GM18873 (cell line): ENCODE measurements at regions not wholly inside any gene's neighbourhood (a gene's known extent, or its start where the extent isn't known, plus 50 kb on each side); places are given as distances from the start of the nearest gene placed in this dataset.

Experiments used
- ATAC-seq: cut with Tn5 transposase; IDR thresholded peaks from one replicate; pipeline ENCODE4 v1.9.1; 2021; ENCODE audit warnings: mild to moderate bottlenecking, moderate library complexity, moderate number of reproducible peaks; ENCODE audit not compliant: unreplicated experiment, low FRiP score

DNA sequence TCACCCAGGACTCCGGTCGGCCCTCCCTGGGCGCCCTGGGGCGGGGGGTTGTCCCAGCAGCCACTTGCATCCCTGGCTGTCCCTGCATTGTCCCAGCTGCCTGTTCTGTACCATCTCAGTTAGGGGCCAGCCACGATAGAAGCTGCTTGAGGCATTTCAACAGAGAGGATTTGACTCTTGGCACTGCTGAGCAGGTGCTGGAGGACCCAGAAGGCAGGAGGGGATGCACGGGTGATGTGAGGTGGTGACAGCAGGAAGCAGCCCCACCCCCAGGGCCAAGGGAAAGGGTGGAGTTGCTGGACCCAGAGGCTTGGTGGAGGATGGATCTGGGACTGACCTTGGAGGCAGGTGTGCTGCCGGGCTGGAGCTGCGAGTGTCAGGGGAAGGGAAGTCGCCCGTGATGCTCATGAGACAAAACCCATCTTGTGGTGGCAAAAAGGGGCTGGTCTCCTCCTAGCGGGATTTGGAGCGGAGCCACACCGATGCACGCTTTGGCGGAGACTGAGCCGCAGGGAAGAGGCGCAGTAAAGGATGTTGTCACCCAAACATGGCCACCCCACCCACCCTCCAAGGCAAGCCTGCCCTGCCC lies 188.0 kb upstream of the GSE1 start:
- ATAC-seq: no peak

GRCh38 chr16:85426806-85427205 lies 186.3 kb upstream of the GSE1 start:
- ATAC-seq: no peak

GRCh38 chr16:85428168-85428898 lies 184.8 kb upstream of the GSE1 start:
- no peak for ATAC-seq

DNA sequence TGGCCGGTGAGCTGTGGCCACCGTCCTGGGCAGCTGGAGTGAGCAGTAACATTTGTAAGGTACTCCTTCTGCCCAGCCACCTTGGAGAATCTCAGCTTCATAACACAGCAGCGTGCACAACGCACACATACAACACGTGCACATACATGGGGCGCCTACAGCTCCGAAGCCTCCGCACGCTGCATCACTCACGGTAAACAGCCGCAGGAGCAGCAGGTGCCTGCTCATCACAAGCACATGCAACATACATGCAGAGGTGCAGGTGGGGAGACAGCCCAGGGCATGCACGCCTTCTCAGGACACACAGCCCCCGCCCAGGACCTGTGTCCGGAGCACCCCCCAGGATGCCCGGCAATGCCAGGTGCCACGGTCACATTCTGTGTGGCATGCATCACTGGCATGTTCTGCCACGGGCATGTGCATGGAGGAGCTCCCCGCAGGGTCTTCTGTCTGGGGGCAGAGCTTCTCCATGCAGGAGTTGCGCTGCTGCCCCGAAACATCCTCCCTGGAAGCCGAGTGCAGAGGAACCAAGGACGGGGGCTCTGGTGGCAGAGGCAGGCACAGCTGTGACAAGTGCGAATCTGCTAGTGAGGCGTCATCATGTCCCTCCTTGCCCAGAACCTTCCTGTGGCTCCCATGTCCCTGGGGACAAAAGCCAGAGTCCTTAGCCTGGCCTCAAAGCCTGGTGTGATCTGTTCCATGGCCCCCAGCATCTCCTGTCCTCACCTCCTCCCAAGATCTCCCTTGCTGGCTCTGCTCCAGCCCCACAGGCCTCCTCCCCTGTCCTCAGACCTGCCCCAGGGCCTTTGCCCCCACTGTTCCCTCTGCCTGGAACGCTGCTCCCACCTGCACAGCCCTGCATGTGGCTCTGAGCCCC lies 184.0 kb upstream of the GSE1 start:
- no peak for ATAC-seq

DNA sequence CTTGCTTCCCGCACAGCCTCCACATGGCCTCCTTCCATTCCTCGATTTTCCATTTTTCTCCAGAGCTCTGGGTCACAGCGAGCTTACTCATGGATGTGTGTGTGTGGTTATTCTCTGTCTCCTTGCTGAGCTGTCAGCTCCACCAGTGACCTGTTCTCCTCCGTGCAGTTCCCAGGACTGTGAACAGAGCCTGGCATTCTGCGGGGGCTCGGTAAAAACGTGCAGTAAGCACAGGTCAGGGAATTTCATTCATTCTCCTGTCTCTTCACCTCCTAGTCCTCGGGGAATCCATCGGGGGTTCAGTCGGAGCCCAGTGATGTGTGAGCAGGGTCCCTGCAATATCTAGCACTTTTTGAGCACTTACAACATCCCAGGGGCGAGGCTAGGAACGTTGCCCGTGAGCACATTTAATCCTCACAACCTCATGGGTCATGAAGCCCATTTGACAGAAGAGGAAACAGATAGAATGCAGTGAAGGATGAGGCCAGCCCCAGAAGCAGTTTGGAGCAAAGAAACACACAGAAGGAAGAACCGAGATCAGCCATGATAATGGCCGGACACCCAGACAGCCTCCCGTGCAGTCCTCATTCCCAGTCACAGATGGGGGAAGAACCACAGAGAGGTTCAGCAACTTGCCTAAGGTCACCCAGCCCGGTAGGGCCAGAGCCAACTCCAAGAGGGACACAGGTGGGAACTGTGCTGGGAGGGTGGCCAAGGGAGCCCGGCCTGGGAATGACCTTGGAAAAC lies 183.2 kb upstream of the GSE1 start:
- ATAC-seq: no peak

GRCh38 chr16:85430523-85431421 lies 182.3 kb upstream of the GSE1 start:
- no peak for ATAC-seq

GRCh38 chr16:85431431-85432124 lies 181.5 kb upstream of the GSE1 start:
- no peak for ATAC-seq

- no peak for ATAC-seq
Observed at GRCh38 chr16:85432606-85433005, 180.5 kb upstream of the GSE1 start.

- no peak for ATAC-seq
Observed at GRCh38 chr16:85433477-85433876, 179.6 kb upstream of the GSE1 start.

DNA sequence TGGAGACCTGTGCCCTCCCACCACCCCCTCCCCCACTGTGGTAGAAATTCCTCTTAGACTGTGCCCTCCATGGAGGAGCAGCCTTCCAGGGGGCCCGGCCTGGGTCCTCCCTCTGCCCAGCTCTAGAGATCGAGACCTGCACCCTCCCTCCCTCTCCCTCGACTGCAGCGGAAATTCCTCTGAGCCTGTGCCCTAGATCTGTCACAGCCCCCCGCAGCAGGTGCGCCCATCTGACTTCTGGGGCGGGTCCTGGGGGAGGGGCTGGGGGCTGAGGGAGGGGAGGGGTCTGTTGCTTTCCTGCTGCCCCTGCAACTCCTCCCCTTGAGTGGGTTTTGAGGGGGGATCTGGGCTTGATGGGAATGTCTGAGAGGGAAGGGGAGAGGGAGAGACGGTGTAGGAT lies 177.8 kb upstream of the GSE1 start:
- ATAC-seq: no peak

DNA sequence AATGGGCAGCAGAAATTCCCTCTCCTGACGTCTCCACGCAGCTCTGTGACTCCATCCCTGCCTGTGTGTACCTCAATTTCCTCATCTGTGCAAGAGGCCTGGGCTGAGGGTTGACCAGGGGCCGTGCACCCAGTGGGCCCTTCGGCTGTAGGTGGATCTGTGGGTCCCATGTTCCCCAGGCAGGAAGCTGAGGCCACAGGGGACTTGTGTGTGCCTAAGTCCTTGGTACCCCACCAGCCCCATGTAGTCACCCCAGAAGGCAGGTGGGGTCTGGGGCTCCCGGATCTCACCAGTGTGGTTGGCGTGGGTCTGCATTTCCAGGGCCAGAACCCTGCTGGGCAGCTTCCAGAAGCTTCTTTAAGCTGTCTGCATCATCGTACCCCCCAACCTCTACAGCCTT lies 177.4 kb upstream of the GSE1 start:
- no peak for ATAC-seq

- no peak for ATAC-seq
Observed at GRCh38 chr16:85436207-85436606, 176.9 kb upstream of the GSE1 start.

DNA sequence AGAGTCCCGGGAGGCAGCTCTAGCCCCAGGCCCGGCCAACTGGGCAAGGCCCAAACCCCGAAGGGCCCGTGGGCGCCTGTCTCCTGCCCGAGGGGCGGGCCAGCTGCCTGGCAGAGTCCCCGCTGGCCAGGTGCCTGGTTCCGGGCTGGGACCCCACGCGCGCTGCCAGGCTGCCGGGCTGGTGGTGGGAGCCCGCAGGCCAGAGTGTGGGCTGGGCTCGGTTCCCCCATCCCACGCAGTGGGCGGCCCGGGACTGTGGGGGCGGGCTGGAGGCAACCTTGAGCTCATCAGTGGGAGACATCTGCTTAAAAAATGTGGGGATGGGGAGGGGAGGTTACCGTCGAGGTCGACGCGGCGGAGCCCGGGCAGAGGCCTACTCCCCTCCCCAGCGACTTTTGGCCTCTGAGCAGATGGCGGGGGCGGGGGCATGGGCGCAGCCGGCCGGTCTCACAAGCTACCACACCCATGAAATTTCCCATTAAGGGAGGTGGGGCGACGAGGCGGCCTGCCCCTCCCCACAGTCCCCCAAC lies 176.4 kb upstream of the GSE1 start:
- no peak for ATAC-seq

DNA sequence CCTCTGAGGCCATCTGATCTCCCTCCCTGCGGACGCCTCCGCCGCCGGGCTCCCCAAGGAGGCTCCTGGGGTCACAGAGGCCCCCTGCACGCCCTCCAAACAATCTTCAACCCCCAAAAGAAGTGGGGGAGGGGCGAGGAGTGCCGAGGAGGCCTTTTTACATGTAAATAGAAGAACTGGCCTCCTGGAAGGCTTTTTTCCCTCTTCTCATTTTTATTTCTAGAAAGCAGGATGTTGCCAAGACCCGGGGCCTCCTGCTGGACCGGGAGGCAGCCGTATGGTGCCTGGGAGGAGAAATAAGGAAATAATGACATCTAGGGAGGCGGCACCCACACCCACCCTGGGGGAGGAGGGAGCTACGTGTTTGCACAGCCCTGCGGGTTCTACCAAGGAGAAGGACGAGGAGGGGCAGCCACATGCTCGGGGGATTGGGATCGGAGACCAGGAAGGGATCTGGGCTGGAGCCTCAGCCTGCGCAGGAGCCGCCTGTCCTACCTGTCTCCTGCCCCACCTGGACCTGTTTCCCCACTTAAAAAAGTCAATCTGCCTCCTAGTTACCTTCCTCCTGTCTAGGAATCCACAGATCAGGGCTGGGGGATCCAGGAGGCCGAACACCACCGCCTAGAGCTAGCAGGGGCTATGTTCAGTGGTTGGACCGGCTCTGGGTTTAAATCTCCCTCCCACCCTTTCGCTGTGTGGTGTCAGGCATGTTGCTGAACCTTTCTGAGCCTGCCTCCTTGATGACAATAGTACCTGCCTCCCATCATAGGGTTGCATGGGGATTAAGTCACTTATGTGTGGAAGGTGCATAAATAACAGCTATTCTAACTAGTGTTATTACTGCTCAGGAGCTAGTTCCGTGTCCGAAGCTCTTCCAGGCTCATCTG lies 175.7 kb upstream of the GSE1 start:
- no peak for ATAC-seq

DNA sequence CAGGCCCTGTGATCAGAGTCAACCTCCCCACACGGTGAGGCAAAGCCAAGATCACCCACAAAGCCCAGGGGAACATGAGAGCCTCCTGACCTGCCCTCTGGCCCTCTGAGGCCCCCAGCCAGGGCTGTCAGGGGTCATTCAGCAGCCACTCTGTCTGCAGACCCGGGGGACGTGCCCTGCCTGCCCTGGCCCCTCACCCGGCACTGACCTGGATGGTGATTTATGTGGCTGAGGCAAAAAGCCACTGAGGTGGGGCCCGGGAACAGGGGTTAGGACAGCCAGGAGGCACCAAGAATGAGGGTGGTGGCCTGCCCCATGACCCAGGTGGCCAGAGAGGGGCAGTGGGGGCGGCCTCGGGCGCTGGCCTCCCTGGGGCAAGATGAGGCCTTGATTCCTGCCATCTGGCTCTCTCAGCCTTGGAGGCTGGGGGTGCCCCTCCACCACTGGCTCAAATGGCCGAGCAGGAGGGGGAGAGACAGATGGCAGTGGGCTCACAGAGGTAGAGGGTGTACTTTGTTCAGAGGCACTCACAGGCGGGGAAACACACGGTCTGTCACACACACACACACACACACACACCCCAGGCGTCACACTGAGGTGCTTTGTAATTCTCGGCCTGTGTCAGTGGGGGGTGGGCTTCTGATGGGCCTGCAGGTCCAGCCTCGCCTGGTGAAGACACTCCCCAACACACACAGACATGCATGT lies 174.0 kb upstream of the GSE1 start:
- ATAC-seq: no peak

DNA sequence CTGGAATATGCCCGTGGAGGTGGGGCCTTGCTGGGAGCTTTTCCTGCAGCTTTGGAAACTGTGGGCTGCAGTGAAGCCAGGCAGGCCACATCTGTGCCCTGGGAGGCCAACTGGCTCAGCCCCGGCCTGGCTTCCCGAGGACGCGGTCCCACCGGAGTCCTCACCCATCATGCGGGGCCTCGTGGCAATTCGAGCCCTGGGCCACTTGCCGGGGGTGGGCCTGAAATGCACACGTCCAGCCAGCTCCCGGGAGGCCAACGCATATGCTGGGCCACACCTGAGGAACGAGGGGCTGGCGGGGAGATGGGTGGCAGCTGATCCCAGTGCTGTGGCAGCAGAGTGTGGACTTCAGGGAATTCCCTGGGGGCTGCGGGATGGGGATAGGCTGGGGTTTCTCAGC lies 172.4 kb upstream of the GSE1 start:
- ATAC-seq: no peak

GRCh38 chr16:85441189-85441889 lies 171.8 kb upstream of the GSE1 start:
- no peak for ATAC-seq
